Transverse colon (tissue), 4 donors: ENCODE measurements at regions not wholly inside any gene's neighbourhood (a gene's known extent, or its start where the extent isn't known, plus 50 kb on each side); places are given as distances from the start of the nearest gene placed in this dataset.

Source experiments
- DNase-seq: peaks from one replicate; pipeline ENCODE4 v3.0.0-alpha.2; 2019
- H3K27ac ChIP-seq, 4 donors: fragments of 200-600 bp; sonication (generic); 2 replicates each; pipeline ENCODE4 v1.5.1; 2016 to 2018; ENCODE audit warnings: inconsistent platforms in 4 of 4
- H3K27me3 ChIP-seq: fragments of 200-600 bp; sonication (generic); 2 replicates; pipeline ENCODE4 v1.5.1; 2017; ENCODE audit warnings: inconsistent platforms
- H3K36me3 ChIP-seq, 4 donors: fragments of 200-600 bp; sonication (generic); 2 replicates each; pipeline ENCODE4 v1.5.1; 2017 to 2019; ENCODE audit warnings: inconsistent platforms in 4 of 4
- H3K4me1 ChIP-seq, 4 donors: fragments of 200-600 bp; sonication (generic); 2 replicates each; pipeline ENCODE4 v1.5.1; 2017 to 2020; ENCODE audit warnings: inconsistent platforms in 4 of 4
- H3K4me3 ChIP-seq, 4 donors: fragments of 200-600 bp; sonication (generic); 1 replicate in 1 of 4; 2 replicates in 3 of 4; pipeline versions ENCODE4 v1.5.1 to v1.6.1; 2017 to 2019; ENCODE audit warnings: inconsistent platforms in 4 of 4
- H3K9me3 ChIP-seq, 2 donors: fragments of 200-600 bp; sonication (generic); 2 replicates each; pipeline ENCODE4 v1.5.1; 2017 to 2019; ENCODE audit warnings: inconsistent platforms in 2 of 2
- CTCF ChIP-seq, 5 experiments: fragments of 200-600 bp in 3 of 5; fragments of 450-650 bp in 2 of 5; sonication (generic) in 3 of 5; IDR thresholded peaks; 1 replicate in 2 of 5; 2 replicates in 3 of 5; pipeline ENCODE4 v1.5.1; 2016 to 2017; ENCODE audit warnings: antibody characterized with exemption in 5 of 5, inconsistent platforms in 3 of 5, mild to moderate bottlenecking in 2 of 5, moderate library complexity in 1 of 5
- EP300 ChIP-seq: sonication (generic); formaldehyde crosslinking; IDR thresholded peaks from one replicate; pipeline ENCODE4 v1.6.1; 2017; ENCODE audit warnings: antibody characterized with exemption, low read depth
- POLR2A ChIP-seq: fragments of 450-650 bp; IDR thresholded peaks from one replicate; pipeline ENCODE4 v1.6.1; 2016; ENCODE audit warnings: antibody characterized with exemption, mild to moderate bottlenecking, moderate library complexity
- POLR2AphosphoS5 ChIP-seq, 3 donors: sonication (generic); formaldehyde crosslinking; IDR thresholded peaks; one replicate each; pipeline ENCODE4 v1.6.1; 2016; ENCODE audit warnings: antibody characterized with exemption in 3 of 3
- WGBS, 2 donors: methylation state at CpG; one replicate each; pipeline ENCODE4 v1.1.5; 2018; ENCODE audit warnings: low coverage in 1 of 2; 5-methylcytosine and 5-hydroxymethylcytosine counted together
- in situ Hi-C, 4 donors: fragments of 200-750 bp; cut with MboI; loops; one replicate each; pipeline versions ENCODE4 v1.15.0 to v1.15.1; 2017; ENCODE audit warnings: low sequenced_read_pairs in 3 of 4, low pct_ligation_motif_present in 1 of 4, low pct_unique_long_range_greater_than_20kb in 1 of 4
- intact Hi-C: fragments of 100-400 bp; cut with DNase I; formaldehyde crosslinking; loops from one replicate; pipeline ENCODE4 v1.15.1; 2023; ENCODE audit warnings: low total_unique reads

- Histone ChIP-seq H3K36me3 (no peaks in the 10 kb centered on the region), H3K4me3 (no peak overlapping the region), H3K27me3 (no peaks in the 10 kb centered on the region), H3K9me3 (no peaks in the 10 kb centered on the region), H3K4me1 (peaks cover 0 to 3% (median 0%) of the 10 kb centered on the region in 4 donors), H3K27ac (no peak overlapping the region)
- no peak for TF ChIP-seq CTCF (IDR thresholded peaks at IDR 0.05)
- TF ChIP-seq POLR2AphosphoS5 (IDR thresholded peaks at IDR 0.05), result no peak
- TF ChIP-seq POLR2A, result no peak
- no peak for TF ChIP-seq EP300
- no peak for DNase-seq
- 40 to 66% methylated on average over 2 to 7 of the region's 7 CpGs for WGBS, 2 donors
- in situ Hi-C loops, result no loop called here
- intact Hi-C loops, result no loop called here
Measured at GRCh38 chr15:48059791-48060190, 61.0 kb upstream of the SLC24A5 start.

GRCh38 chr15:48060396-48060795 is 60.4 kb upstream of the SLC24A5 start:
- no peaks in the 10 kb centered on the region for H3K36me3 ChIP-seq
- no peaks in the 10 kb centered on the region for H3K9me3 ChIP-seq
- H3K4me3 ChIP-seq, result no peak overlapping the region
- no peak overlapping the region for H3K27ac ChIP-seq
- intact Hi-C loops (no loop called here), in situ Hi-C loops (no loop called here)
- no peak for DNase-seq
- TF ChIP-seq CTCF (IDR thresholded peaks at IDR 0.05) (no peak), POLR2AphosphoS5 (IDR thresholded peaks at IDR 0.05) (no peak), EP300 (no peak), POLR2A (no peak)
- peaks cover 0 to 3% (median 0%) of the 10 kb centered on the region in 4 donors for H3K4me1 ChIP-seq
- 80 to 83% methylated on average over 1 of the region's 1 CpG for WGBS, 2 donors
- no peaks in the 10 kb centered on the region for H3K27me3 ChIP-seq

- Histone ChIP-seq H3K36me3 (no peaks in the 10 kb centered on the region), H3K9me3 (no peaks in the 10 kb centered on the region), H3K4me1 (peaks cover 0 to 3% (median 0%) of the 10 kb centered on the region in 4 donors), H3K4me3 (no peak overlapping the region), H3K27ac (no peak overlapping the region), H3K27me3 (no peaks in the 10 kb centered on the region)
- in situ Hi-C loops, result no loop called here
- TF ChIP-seq CTCF (IDR thresholded peaks at IDR 0.05) (no peak), EP300 (no peak), POLR2AphosphoS5 (IDR thresholded peaks at IDR 0.05) (no peak), POLR2A (no peak)
- intact Hi-C loops, result no loop called here
- no peak for DNase-seq
- 69 to 76% methylated on average over 2 to 6 of the region's 6 CpGs for WGBS, 2 donors
Measured at GRCh38 chr15:48061605-48062004, 59.2 kb upstream of the SLC24A5 start.

GRCh38 chr15:48062148-48062872 is 58.5 kb upstream of the SLC24A5 start:
- Histone ChIP-seq H3K27ac (no peak overlapping the region), H3K27me3 (no peaks in the 10 kb centered on the region), H3K9me3 (no peaks in the 10 kb centered on the region), H3K4me3 (no peak overlapping the region), H3K4me1 (peaks cover 0 to 3% (median 0%) of the 10 kb centered on the region in 4 donors), H3K36me3 (no peaks in the 10 kb centered on the region)
- WGBS, 2 donors, result 70 to 74% methylated on average over 10 to 11 of the region's 11 CpGs
- TF ChIP-seq EP300 (no peak), CTCF (IDR thresholded peaks at IDR 0.05) (no peak), POLR2A (no peak), POLR2AphosphoS5 (IDR thresholded peaks at IDR 0.05) (no peak)
- intact Hi-C loops, result no loop called here
- in situ Hi-C loops, result no loop called here
- no peak for DNase-seq
